HG02759 (cell line): ENCODE measurements at regions not wholly inside any gene's neighbourhood (a gene's known extent, or its start where the extent isn't known, plus 50 kb on each side); places are given as distances from the start of the nearest gene placed in this dataset.

Source experiments
- ATAC-seq: cut with Tn5 transposase; IDR thresholded peaks from one replicate; pipeline ENCODE4 v1.9.1; 2021; ENCODE audit warnings: mild to moderate bottlenecking, moderate library complexity; ENCODE audit not compliant: unreplicated experiment

DNA sequence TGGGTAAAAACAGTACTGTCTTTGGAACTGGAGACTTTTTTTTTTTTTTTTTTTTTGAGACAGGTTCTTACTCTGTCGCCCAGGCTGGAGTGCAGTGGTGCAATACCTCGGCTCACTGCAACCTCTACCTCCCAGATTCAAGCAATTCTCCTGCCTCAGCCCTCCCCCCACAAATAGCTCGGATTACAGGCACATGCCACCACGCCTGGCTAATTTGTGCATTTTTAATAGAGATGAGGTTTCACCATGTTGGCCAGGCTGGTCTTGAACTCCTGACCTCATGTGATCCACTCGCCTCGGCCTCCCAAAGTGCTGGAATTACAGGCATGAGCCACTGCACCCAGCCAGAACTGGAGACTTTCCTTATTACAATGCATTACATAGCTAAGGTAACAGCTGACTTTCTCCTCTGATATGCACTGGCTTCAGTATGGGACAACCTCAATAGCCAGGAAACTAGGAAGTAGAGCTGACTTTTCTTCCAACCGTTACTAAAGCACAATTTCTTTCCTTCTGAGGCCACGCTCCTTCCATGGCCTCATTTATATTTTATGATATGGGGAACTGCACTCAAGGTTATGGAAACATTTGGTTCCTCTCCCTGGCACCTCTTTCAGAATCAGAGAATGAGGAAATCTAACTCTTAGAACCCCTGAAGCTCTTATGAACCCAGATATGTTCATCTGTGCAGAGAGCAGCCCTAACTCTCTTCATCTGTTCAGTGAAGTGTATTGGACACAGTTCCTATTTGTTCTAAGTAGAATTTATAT is 53.5 kb upstream of the FAM9B start:
- ATAC-seq: no peak

DNA sequence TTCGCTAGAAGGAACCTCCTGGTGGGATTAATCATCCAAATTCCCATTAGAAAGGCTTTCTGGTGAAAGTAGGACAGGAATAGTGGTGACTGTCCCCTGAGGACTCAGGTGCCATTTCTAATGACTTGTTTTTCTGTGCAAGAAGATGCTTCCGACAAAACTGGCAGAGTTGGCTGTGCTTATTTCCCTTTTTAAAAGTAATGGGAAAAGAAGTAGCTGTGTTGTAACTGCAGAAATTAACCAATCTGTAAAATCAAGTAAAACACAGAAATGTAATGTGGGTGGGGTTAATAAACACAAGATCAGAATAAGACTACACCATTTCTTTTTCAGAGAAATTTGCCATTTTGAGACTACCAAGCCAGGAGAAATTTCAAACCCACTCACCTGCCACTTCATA is 55.0 kb upstream of the FAM9B start:
- ATAC-seq: no peak

DNA sequence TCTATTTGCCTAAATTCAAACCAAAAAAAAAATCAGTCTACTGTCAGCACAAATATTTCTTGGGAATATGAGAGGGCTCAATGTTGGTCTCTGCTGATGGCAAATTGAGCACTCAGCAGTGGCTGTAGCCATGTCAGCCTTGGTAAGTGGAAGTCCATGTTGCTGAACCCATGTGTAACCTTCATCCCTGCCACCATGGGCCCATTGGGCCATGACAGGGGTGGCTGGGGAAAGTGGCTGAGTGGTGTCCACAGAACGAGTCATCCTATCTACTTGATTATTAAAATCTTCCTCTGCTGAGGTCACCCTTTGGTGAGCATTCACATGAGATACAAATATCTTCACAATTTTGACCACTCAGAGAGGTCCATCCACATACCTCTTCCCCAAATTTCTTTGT is 56.8 kb upstream of the FAM9B start:
- no peak for ATAC-seq

DNA sequence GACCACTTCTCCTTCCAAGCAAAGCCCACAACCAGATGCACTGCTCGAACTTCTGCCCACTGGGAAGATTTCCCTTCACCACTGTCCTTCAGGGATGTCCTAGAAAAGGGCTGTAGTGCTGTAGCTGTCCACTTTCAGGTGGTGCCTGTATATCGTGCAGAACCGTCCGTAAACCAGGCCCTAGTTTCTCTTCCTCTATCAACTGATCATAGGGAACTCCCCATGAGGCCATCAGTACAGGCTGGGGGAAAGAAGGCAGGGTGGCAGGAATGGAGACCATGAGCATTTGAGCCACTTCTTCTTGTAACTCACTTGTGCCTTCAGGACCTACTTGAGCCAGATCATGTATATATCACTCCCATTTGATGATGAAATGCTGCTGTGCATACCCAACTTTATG is 57.3 kb upstream of the FAM9B start:
- no peak for ATAC-seq

DNA sequence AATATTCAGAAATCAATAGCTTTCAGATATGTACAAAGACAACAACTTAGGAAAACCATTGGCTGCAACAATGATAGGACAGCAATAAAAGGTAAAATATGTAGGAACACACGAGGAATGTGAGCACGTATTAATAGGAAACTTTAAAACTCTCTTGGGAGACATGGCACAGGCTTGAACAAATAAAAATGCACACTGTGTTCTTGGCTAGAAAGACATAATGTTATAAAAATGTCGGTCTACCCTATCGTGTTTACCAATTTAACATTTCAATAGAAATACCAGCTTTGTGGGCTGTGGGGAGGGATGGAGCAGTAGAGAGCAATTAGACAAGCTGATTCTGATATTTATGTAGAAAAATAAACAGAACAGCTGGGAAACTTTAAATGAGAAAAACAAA is 69.0 kb upstream of the FAM9B start:
- ATAC-seq: no peak

DNA sequence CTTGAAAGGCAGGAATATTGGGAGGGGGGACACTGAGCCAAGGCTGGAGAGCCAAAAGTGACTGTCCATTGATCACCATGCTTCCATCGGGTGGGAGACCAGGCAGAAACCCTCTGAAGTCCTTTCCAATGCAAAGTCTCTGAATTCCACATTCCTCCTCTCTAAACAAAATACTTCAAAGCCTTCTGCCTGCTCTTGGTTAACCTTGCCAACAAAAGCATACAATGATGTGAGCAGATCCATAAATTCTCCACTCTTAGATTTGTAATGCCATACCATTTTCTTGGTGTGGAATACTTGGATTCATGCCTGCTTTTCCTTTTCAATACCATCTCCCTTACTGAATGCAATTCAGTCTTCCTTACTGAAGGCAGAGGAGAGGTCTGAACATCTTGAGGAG is 74.1 kb upstream of the FAM9B start:
- ATAC-seq: no peak

DNA sequence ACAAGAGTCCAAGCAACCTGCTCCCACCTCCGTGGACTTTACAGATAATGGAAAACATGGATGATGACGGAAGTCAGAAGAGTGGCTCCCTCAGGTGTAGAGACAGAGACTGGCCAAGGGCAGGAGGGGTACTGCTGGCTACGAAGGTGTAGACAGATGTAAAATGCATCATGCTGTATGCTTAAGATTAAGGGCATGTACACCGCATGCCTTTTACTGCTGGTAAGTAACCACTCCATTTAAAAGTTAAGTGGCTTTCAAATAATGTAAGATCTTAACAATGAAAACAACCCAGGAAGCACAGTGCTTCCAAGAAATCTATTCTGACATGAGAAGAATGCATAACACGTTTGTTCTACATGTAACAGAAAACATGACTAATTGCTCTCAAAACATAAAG is 76.9 kb upstream of the FAM9B start:
- ATAC-seq: no peak

DNA sequence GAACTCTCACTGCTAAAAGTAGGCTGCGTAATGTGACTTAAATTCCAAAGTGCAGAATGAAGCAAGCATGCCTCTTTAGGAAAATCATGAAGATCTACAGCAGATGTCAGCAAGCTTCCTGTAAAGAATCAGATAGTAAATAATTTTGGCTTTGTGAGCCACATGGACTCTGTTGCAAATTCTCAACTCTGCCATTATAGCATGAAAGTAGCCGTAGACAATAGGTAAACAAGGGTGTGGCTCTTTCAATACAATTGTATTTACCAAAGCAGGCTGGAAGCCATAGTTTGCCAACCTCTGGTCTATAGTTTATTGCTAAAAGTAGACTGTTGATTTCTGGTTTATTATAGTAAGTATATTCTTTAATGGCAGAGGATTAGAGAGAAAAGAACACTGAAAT is 80.3 kb upstream of the FAM9B start:
- ATAC-seq: no peak

DNA sequence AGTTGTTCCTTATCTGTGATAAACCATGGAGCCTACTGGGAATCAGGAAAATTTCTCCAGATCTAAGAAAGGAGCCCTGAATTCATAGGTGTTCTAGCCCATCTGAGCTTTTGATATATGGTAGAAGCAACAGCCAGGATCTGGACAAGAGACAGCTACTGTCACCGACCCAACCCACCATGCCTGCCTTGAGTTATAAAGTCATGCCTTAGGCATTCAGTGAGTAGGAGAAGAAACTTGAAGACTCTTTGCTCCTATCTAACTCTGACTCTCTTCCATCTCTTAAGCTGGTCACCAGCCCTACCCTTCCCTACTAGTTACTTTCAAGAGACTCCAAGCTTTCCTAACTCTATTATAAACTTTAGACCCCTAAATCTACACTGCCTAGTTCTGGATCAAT is 83.9 kb upstream of the FAM9B start:
- ATAC-seq: no peak

DNA sequence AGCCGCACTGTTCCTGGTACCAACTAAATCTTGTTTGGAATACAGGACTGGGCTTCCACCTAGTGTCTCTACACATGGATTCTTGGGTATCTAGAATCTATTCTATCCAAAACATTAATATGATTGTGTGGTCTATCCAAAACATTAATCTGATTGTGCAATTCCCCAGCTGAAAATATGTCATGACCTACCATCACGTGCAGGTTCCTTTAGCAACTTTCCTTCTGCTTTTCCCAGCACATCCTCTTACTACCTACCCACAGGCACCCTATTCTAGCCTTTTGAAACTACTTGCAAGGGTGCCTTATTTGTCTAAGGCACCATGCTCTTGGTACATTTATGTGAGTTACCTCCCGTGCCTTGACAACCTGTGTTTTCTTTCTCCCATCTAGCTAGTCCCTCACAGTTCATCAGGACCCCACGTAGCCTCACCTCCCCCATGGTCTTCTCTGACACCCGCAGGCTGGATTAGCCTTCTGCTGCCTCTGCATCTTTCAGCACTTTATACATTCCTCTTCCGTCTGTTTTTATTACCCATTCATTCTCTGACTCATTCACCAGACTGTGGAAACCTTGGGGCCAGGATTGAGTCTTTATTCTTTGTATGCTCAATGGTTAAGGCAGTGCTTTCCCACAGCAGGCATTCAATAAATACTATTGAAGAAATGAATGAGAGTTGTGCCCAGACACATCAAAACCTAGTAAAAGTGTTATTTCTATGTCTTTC is 88.8 kb upstream of the FAM9B start:
- no peak for ATAC-seq

DNA sequence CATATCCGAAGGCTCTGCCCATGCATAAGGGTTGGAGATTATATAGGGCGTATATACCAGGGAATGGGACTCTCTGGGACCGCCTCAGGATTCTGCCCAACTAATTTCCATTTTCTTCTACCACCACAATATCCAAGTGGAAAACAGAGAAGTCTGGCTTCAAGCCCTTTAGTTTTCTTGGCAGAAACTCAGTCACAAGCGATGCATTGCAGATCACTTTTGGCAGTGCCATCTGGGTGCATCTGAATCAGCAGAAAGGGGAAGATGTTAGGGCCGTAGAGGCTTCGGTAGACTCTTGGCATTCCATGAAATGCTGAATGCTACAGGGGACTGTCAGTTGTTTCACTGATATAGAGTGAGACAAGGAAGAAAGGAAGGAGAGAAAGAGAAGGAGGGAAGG is 94.1 kb upstream of the FAM9B start:
- no peak for ATAC-seq

DNA sequence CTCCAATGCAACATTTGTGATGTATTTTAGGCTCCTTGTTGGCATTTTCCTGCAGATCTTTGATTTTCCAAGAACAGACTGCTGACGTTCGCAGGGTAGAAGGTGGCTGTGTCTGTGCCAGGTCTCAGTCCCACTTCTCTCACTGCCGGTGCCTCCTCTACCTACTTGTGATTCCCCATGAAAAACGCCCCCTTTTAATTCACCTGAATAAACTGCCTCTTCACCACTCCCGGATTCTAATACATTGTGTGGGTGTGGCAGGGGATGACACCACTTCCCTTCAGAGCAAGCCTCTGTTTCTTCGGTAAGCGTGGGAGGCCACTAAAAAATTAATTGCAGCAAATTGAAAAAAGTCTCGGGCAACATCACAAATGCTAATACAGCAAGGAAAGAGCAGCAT is 96.1 kb upstream of the FAM9B start:
- no peak for ATAC-seq

DNA sequence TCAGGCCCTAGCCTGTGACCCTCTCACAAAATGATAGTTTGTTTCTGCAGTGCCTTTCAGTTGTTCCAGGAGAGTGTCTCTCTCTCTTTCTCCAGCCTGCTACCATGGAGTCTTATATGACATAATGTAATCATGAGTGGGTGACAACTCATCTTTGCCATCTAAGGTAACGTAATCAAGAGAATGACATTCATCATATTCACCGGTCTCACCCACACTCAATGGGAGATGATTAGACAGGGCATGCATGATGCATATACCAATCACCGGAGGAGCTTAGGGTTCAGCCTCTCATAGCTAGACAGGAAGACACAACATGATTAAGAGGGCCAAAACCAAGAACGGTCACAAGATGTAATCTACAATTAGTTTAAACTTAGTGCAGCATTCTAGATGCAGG is 97.1 kb upstream of the FAM9B start:
- ATAC-seq: no peak

DNA sequence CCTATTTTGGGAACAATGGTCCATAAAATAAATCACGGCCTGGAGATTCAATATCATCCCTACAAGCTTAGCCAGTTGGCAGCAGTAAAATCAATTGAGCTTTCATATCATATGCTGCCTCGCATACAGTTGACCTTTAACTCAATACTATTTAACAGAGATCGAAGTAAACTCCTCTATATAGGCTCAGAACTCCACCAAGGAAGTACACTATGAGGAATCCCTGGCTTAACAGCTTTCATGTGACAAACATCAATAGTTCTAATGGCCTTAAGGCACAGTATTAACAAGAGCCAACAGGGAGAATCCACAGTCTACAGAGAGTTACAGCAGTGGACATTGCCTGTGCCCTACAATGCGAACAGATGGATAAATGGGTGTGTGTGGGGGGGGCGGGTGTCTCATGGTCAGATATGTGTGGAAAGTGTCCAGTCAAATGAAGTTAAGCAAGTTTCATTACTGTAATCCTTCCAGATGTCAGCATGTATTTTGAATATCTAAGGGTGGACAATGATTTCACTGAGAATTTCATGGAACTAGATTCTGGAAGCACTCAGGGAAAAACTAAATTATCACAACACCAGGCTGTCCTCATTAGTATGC is 98.2 kb upstream of the FAM9B start:
- no peak for ATAC-seq

DNA sequence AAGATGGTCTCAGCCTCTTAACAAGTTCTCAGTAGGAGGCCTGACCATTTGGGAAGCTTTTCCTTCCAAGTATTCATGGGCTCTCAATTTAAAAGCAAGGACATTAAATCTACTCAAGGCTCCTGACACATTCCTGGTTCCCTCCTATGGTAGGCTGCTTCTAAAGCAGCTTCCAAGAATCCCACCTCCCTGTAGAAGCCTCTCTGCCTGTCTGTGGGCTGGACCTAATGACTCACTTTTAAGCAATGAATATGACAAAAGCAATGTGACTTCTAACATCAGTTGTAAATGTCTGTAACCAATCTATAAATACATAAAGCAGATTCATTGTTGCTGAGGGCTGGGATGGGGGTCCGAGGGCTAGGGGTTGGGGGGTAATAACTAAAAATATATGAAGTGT is 99.5 kb upstream of the FAM9B start:
- no peak for ATAC-seq

DNA sequence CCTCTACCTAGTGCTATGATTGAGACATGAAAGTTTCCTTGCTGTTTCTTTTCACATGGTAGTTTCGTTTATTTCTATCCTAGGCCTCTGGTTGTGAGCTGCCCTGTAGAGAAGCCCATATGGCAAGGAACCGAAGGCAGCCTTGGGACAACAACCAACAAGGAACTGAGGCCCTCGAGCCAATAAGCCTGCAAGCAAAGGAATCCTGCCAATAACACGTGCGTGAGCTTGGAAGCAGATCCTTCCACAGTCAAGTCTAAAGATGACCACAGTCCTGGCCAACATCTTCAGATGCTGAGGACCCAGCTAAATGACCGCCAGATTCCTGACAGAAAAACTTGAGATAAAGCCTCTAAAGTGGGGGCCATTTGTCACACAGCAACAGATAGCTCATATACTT is 100.4 kb upstream of the FAM9B start:
- no peak for ATAC-seq

DNA sequence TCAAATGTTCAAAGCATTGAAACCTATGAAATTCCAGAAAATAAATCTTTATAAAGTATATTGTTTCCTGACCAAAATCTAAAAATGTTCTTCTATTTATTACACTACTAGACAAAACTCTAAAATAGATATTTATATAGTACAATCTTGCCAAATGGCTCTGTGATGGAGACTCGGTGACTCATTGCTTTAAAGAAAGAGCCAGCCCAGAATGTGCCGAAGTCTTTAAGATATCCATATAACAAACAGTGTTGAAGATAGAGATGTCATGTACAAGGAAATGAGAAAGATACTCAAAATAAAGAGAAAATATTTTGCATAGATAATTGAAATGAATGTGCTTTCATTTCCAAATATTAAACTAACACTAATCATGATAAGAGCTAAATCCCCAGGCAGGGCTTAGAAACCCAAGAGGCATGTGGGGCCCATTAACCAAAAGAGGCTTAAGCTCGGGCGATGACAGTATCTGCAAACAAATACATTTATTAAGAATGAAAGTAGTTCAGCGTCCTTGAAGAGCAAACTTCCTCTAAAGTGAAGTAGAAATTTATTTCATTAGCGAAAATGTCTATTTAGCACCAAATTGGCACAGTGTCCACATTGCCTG is 102.1 kb upstream of the FAM9B start:
- ATAC-seq: no peak

DNA sequence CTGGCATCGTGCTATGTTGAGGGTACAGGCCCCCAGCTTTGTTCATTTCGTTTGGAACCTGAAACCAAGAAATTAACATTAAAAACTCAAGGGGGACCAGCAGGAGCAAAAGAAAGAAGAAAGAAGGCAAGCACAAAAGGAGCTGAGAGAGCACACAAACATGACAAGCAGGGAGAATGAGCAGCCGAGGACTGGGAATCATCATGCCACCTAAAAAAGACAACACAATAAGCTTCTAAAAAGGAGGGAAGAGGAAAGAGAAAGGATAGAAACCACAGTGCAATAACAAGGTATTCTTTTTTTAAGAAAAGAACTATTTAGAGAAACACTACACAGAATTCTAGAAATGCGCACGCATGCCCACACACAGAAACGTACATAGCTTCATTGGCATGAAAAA is 103.2 kb upstream of the FAM9B start:
- no peak for ATAC-seq

DNA sequence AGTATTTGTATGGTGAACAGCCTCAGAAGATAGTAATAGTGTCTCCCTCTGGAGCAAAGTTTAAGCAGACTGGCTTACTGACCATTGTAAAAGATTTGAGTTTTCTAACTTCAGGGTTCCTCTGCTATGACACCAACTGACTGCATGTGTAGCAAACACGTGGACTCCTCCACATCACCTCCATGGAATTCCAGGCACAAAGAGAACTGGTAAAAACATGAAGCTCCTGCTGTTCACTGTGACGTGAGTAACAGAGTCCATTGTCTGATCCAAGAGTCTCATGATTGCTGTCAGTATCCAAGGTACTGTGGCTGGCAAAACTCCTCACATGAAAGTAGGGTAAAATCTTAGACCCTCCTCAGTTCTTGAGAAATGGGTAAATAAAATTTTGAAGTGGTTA is 107.6 kb upstream of the FAM9B start:
- no peak for ATAC-seq

DNA sequence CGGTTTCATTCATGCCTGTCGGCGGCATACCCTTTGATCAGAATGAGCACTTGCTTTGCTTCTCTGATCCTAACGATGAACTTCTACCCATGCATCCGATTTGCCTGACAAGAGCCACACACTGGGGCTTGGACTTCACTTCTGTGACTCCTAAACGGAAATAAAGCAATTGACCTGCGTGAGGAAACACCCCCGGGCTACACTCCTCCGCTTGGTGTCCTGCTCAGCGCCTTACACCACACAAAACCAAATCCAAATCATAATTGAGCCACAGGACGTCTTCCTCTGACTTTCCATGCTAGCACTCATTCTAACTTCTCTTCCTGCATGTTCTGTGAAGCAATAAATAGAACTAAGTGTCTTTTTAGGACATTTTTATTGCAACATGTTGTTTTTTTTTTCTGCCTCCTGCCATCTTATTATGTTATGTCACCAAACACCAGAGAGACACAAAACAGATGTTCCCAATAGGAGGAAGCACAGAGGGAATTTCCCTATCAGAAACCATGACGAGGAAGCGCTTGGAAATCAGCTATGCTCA is 110.8 kb upstream of the FAM9B start:
- ATAC-seq: no peak

DNA sequence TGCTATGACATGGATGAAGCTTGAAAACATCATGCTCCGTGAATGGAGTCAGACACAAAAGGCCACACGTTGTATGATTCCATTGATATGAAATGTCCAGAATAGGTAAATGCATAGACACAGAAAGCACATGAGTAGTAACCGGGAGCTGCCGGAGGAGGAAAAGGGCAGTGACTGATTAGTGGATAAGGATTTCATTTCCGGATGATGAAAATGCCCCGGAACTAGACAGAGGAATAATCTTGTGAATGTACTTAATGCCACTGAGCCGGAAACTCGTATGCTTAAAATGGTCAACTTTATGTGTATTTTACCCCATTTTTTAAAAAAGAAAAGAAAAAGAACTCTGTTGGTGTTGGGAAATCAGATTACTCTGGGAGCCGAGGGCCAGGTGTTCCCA is 112.7 kb upstream of the FAM9B start:
- ATAC-seq: no peak

DNA sequence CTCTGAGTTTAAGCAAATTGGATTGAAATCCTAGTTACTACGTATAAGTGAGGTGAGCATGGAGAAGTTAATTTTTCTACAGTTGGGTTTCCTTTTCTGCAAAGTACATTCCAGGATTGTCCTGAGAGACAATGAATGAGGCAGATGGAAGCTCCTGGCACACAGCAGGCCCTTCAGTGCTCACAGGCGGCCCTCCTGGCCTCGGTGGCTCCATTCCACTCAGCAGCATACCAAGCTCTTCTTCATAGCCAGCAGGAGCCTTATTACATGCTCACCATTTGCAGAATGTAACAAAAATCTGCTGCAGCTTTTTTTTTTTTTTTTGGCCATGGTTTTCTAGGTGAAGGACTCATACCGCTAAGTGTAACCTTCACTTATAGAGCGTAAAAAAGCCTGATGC is 113.2 kb upstream of the FAM9B start:
- no peak for ATAC-seq
